Kidney epithelial cell (primary cell): ENCODE measurements at regions not wholly inside any gene's neighbourhood (a gene's known extent, or its start where the extent isn't known, plus 50 kb on each side); places are given as distances from the start of the nearest gene placed in this dataset.
"Not testable (repeated sequence)": the region's sequence is repeated elsewhere in the genome, so short reads cannot be mapped to it uniquely, and the experiment has no call there.

Experiments used
- DNase-seq: peaks from one replicate; pipeline ENCODE4 v3.0.0-alpha.2; 2010; ENCODE audit warnings: low read depth
- H3K27me3 ChIP-seq: 2 replicates; pipeline ENCODE4 v1.6.0; 2011; ENCODE audit warnings: low read length; ENCODE audit not compliant: control insufficient read depth, insufficient read depth
- H3K36me3 ChIP-seq: 2 replicates; pipeline ENCODE4 v1.5.1; 2011; ENCODE audit warnings: low read length; ENCODE audit not compliant: control insufficient read depth, insufficient read depth
- H3K4me3 ChIP-seq: 2 replicates; pipeline ENCODE4 v1.5.1; 2011; ENCODE audit warnings: low read depth, mild to moderate bottlenecking, control low read depth, low read length
- CTCF ChIP-seq: IDR thresholded peaks from 2 replicates; pipeline ENCODE4 v1.5.1; 2011; ENCODE audit warnings: mild to moderate bottlenecking, moderate library complexity, low read length, control low read depth, inconsistent platforms; ENCODE audit not compliant: insufficient read depth, poor library complexity, severe bottlenecking

GRCh38 chr9:75487856-75488718, 399.8 kb downstream of the OSTF1 start:
- DNase-seq, result no peak
- H3K27me3 ChIP-seq, result no peaks in the 10 kb centered on the region
- H3K4me3 ChIP-seq, result no peak overlapping the region
- no peaks in the 10 kb centered on the region for H3K36me3 ChIP-seq
- TF ChIP-seq CTCF, result no peak

- no peaks in the 10 kb centered on the region for H3K27me3 ChIP-seq
- no peak for DNase-seq
- H3K4me3 ChIP-seq, result no peak overlapping the region
- H3K36me3 ChIP-seq, result no peaks in the 10 kb centered on the region
- TF ChIP-seq CTCF, result no peak
Observed at GRCh38 chr9:75488719-75489110, 400.4 kb downstream of the OSTF1 start.

- no peaks in the 10 kb centered on the region for H3K36me3 ChIP-seq
- no peak for TF ChIP-seq CTCF
- H3K4me3 ChIP-seq, result no peak overlapping the region
- no peak for DNase-seq
- H3K27me3 ChIP-seq, result no peaks in the 10 kb centered on the region
Observed at GRCh38 chr9:75490326-75490725, 400.1 kb upstream of the PCSK5 start.

- H3K36me3 ChIP-seq, result no peaks in the 10 kb centered on the region
- no peak for DNase-seq
- H3K4me3 ChIP-seq, result no peak overlapping the region
- H3K27me3 ChIP-seq, result no peaks in the 10 kb centered on the region
- TF ChIP-seq CTCF, result no peak
Observed at GRCh38 chr9:75491533-75491932, 398.9 kb upstream of the PCSK5 start.

GRCh38 chr9:75499812-75500211, 390.7 kb upstream of the PCSK5 start:
- H3K4me3 ChIP-seq, result no peak overlapping the region
- no peak for TF ChIP-seq CTCF
- no peak for DNase-seq
- no peaks in the 10 kb centered on the region for H3K27me3 ChIP-seq
- no peaks in the 10 kb centered on the region for H3K36me3 ChIP-seq

GRCh38 chr9:75500479-75500878, 390.0 kb upstream of the PCSK5 start:
- Histone ChIP-seq H3K4me3 (no peak overlapping the region), H3K27me3 (no peaks in the 10 kb centered on the region), H3K36me3 (no peaks in the 10 kb centered on the region)
- no peak for TF ChIP-seq CTCF
- no peak for DNase-seq

- not testable (repeated sequence) for H3K36me3 ChIP-seq, H3K27me3 ChIP-seq, H3K4me3 ChIP-seq, DNase-seq
Observed at GRCh38 chr9:75500940-75501339, 389.5 kb upstream of the PCSK5 start.
